CD4-positive, alpha-beta memory T cell (primary cell): ENCODE measurements at regions not wholly inside any gene's neighbourhood (a gene's known extent, or its start where the extent isn't known, plus 50 kb on each side); places are given as distances from the start of the nearest gene placed in this dataset.

Experiments
- CTCF ChIA-PET: fragments of 350-600 bp; sonication (Branson Sonifier 250); formaldehyde crosslinking; loops from one replicate; lab custom pipeline; 2021; ENCODE audit warnings: inconsistent platforms; ENCODE audit not compliant: partially characterized antibody; lab: Charles Lee
- POLR2A ChIA-PET: fragments of 350-600 bp; sonication (Branson Sonifier 250); formaldehyde crosslinking; loops from one replicate; lab custom pipeline; 2021; ENCODE audit not compliant: partially characterized antibody; lab: Charles Lee
- DNase-seq, 5 donors: peaks; one replicate each; pipeline versions ENCODE4 v3.0.0 to v3.0.0-alpha.2; 2020 to 2022; ENCODE audit warnings: mixed read lengths in 1 of 5
- H3K27ac ChIP-seq: one replicate; pipeline ENCODE4 v1.7.0; 2013; ENCODE audit warnings: low read depth, low read length
- H3K27me3 ChIP-seq: 2 replicates; pipeline ENCODE4 v1.7.0; 2013; ENCODE audit warnings: mild to moderate bottlenecking, low read length, moderate library complexity; ENCODE audit not compliant: insufficient read depth
- H3K36me3 ChIP-seq: 2 replicates; pipeline ENCODE4 v1.7.0; 2013; ENCODE audit warnings: mild to moderate bottlenecking, low read length, moderate library complexity; ENCODE audit not compliant: insufficient read depth
- H3K4me1 ChIP-seq: 2 replicates; pipeline ENCODE4 v1.7.0; 2013; ENCODE audit warnings: mild to moderate bottlenecking, low read length, moderate library complexity; ENCODE audit not compliant: insufficient read depth
- H3K4me3 ChIP-seq, 2 donors: one replicate each; pipeline ENCODE4 v1.7.0; 2013; ENCODE audit warnings: low read length in 2 of 2, mild to moderate bottlenecking in 1 of 2
- H3K9me3 ChIP-seq, 2 donors: one replicate each; pipeline ENCODE4 v1.7.0; 2013; ENCODE audit warnings: low read length in 2 of 2, control low read depth in 1 of 2; ENCODE audit not compliant: control insufficient read depth in 1 of 2
- H3K27ac Mint-ChIP-seq, 7 donors: one replicate each; pipeline ENCODE4 v1.8.0; 2020 to 2021; ENCODE audit warnings: mixed read lengths in 7 of 7, mild to moderate bottlenecking in 6 of 7, inconsistent platforms in 3 of 7, moderate library complexity in 3 of 7
- H3K27me3 Mint-ChIP-seq, 2 donors: one replicate each; pipeline ENCODE4 v1.8.0; 2020 to 2021; ENCODE audit warnings: mixed read lengths in 2 of 2
- H3K36me3 Mint-ChIP-seq, 2 donors: one replicate each; pipeline ENCODE4 v1.8.0; 2020 to 2021; ENCODE audit warnings: mixed read lengths in 2 of 2, inconsistent platforms in 1 of 2, mild to moderate bottlenecking in 1 of 2
- H3K4me1 Mint-ChIP-seq, 4 donors: one replicate each; pipeline ENCODE4 v1.8.0; 2020 to 2021; ENCODE audit warnings: mixed read lengths in 4 of 4, mild to moderate bottlenecking in 1 of 4
- H3K4me3 Mint-ChIP-seq, 8 donors: one replicate each; pipeline ENCODE4 v1.8.0; 2020 to 2021; ENCODE audit warnings: mixed read lengths in 8 of 8, mild to moderate bottlenecking in 7 of 8, moderate library complexity in 6 of 8, inconsistent platforms in 3 of 8
- H3K9me3 Mint-ChIP-seq, 8 donors: one replicate each; pipeline ENCODE4 v1.8.0; 2020 to 2021; ENCODE audit warnings: mixed read lengths in 8 of 8, mild to moderate bottlenecking in 5 of 8, inconsistent platforms in 3 of 8, moderate library complexity in 1 of 8
- intact Hi-C: fragments of 100-400 bp; cut with micrococcal nuclease; formaldehyde crosslinking; loops from one replicate; pipeline ENCODE4 v1.15.1; 2023

DNA sequence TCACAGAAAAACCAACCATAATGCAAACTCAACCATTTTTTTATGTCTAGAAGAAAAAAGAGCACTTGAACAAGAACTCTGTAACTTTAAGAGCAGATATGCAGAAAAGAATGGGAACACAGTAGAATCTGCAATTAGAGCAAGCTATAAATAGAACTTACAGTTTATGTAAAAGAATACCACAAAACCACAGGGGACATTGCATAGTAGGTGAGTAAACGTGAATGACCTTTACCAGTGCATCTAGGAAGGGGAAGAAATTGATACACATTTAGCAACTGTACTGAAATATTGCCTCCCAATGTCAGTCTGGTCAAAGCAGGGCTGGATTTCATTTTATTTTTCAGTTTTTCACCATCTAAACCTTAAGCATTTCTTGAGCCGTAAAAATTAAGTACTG, 242.2 kb upstream of the EDNRB start:
- intact Hi-C loops: no loop called here
- ChIA-PET POLR2A (no interaction called here), CTCF (no interaction called here)
- Mint-ChIP-seq H3K4me3 (no peak overlapping the region), H3K4me1 (no peaks in the 10 kb centered on the region), H3K27ac (no peak overlapping the region), H3K9me3 (peaks cover 0 to 2% (median 0%) of the 10 kb centered on the region in 8 donors), H3K27me3 (peaks cover 0 to 3% of the 10 kb centered on the region in 2 donors), H3K36me3 (no peaks in the 10 kb centered on the region)
- H3K27ac ChIP-seq: no peak overlapping the region
- no peak for DNase-seq
- no peaks in the 10 kb centered on the region for H3K9me3 ChIP-seq
- H3K36me3 ChIP-seq: no peaks in the 10 kb centered on the region
- H3K4me3 ChIP-seq: no peak overlapping the region
- H3K27me3 ChIP-seq: no peaks in the 10 kb centered on the region
- H3K4me1 ChIP-seq: no peaks in the 10 kb centered on the region

DNA sequence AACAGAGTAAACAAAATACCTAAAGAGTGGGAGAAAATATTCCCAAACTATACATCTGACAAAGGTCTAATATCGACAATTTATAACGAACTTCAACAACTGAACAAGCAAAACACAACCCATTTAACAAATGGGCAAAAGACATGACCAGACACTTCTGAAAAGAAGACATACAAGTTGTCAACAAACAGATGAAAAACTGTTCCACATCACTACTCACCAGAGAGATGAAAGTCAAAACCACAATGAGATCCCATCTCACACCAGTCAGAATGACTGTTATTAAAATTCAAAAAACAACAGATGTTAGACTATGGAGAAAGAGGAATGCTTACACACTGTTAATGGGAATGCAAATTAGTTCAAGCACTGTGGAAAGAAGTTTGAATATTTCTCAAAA, 233.8 kb upstream of the EDNRB start:
- H3K9me3 Mint-ChIP-seq: peaks cover 0 to 5% (median under 1%) of the 10 kb centered on the region in 8 donors
- CTCF ChIA-PET: no interaction called here

DNA sequence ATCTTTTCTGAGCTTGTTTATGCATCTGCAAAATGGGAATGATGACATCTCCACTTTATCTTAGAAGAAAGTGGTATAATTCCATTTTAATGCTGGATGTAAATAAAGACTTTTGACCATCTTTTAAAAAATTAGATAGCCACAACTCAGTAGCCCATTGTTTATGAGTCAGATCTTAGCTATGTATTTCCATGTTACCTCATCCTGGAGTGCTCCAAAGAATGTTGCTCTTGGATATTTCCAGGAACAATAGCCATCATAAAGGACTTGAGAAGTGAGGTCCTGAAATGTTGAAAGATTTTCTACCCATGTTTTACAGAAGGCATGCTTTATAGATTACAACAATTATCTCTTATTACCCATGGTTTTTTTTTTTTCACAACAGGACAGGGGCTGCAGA, 229.3 kb upstream of the EDNRB start:
- CTCF ChIA-PET: interaction anchor here (0.5 to 1.6 kb wide), 3 partner anchors 10 to 27 kb away, joined by 3 to 7 read pairs (median 3); no protein-coding TSS in a partner anchor
- H3K4me1 Mint-ChIP-seq: no peaks in the 10 kb centered on the region
- DNase-seq: no peak
- no peaks in the 10 kb centered on the region for H3K9me3 ChIP-seq
- POLR2A ChIA-PET: no interaction called here
- peaks cover 2% of the 10 kb centered on the region in 2 donors for H3K27me3 Mint-ChIP-seq
- no peak overlapping the region for H3K27ac Mint-ChIP-seq
- H3K36me3 ChIP-seq: no peaks in the 10 kb centered on the region
- peaks cover 0 to 5% (median 0%) of the 10 kb centered on the region in 8 donors for H3K9me3 Mint-ChIP-seq
- no peaks in the 10 kb centered on the region for H3K36me3 Mint-ChIP-seq
- H3K4me3 ChIP-seq: no peak overlapping the region
- no peak overlapping the region for H3K27ac ChIP-seq
- no peaks in the 10 kb centered on the region for H3K4me1 ChIP-seq
- no peak overlapping the region for H3K4me3 Mint-ChIP-seq
- H3K27me3 ChIP-seq: no peaks in the 10 kb centered on the region
- intact Hi-C loops: no loop called here

More for the DNA sequence above, 233.8 kb upstream of the EDNRB start:
- Histone ChIP-seq H3K27ac (no peak overlapping the region), H3K27me3 (no peaks in the 10 kb centered on the region), H3K9me3 (no peaks in the 10 kb centered on the region), H3K4me3 (no peak overlapping the region), H3K4me1 (no peaks in the 10 kb centered on the region), H3K36me3 (no peaks in the 10 kb centered on the region)
- Mint-ChIP-seq H3K36me3 (no peaks in the 10 kb centered on the region), H3K27ac (no peak overlapping the region), H3K4me3 (no peak overlapping the region), H3K27me3 (no peaks in the 10 kb centered on the region), H3K4me1 (no peaks in the 10 kb centered on the region)
- DNase-seq: no peak
- intact Hi-C loops: no loop called here
- POLR2A ChIA-PET: no interaction called here

DNA sequence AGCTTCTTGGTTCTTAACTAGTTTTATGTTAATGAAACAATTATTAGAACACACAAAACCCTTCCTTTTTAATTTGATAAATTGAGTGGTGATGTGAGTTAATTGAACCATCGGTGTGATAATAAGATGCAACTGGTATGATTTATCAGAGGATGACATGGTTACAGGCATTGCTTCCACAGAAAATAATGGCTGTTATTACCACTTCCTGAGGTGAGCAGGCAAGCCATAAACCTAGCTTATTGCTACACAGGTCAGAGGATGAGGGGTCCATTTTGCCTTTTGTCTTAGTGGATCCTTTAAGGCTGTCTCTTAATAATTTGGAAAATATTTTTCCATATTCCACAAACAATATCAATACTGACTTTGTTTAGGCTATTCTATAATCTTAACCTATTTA, 226.6 kb upstream of the EDNRB start:
- no peak for DNase-seq
- no peak overlapping the region for H3K4me3 Mint-ChIP-seq
- H3K4me1 Mint-ChIP-seq: no peaks in the 10 kb centered on the region
- Histone ChIP-seq H3K4me3 (no peak overlapping the region), H3K9me3 (no peaks in the 10 kb centered on the region), H3K27ac (no peak overlapping the region), H3K36me3 (no peaks in the 10 kb centered on the region), H3K4me1 (no peaks in the 10 kb centered on the region), H3K27me3 (no peaks in the 10 kb centered on the region)
- intact Hi-C loops: no loop called here
- peaks cover 2% of the 10 kb centered on the region in 2 donors for H3K27me3 Mint-ChIP-seq
- H3K9me3 Mint-ChIP-seq: no peaks in the 10 kb centered on the region
- no peaks in the 10 kb centered on the region for H3K36me3 Mint-ChIP-seq
- POLR2A ChIA-PET: no interaction called here
- H3K27ac Mint-ChIP-seq: no peak overlapping the region
- CTCF ChIA-PET: no interaction called here

DNA sequence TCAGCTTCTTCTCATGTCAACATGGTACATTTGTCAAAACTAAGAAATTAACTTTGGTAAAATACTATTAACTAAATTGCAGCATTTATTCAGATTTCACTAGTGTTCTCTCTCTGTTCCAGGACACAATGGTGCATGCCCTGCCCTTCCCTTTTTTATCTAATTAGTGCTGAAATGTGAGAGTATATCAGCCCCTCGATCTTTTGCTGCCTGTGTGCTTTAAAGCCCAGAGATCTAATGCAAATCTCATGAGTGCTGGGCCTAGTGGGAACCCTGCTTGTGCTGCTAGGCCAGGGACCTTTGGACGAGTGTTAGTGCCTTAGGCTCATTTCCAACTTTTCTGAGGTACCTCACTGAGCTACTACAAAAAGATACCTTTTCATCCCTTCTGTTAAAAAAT, 221.1 kb upstream of the EDNRB start:
- no peak overlapping the region for H3K27ac Mint-ChIP-seq
- POLR2A ChIA-PET: no interaction called here
- intact Hi-C loops: no loop called here
- no peak for DNase-seq
- Histone ChIP-seq H3K27me3 (no peaks in the 10 kb centered on the region), H3K4me1 (peaks cover 5% of the 10 kb centered on the region), H3K27ac (no peak overlapping the region), H3K9me3 (no peaks in the 10 kb centered on the region), H3K36me3 (no peaks in the 10 kb centered on the region), H3K4me3 (no peak overlapping the region)
- H3K27me3 Mint-ChIP-seq: peaks cover 2 to 5% of the 10 kb centered on the region in 2 donors
- H3K4me1 Mint-ChIP-seq: peaks cover 4 to 6% (median 5%) of the 10 kb centered on the region in 4 donors
- H3K9me3 Mint-ChIP-seq: no peaks in the 10 kb centered on the region
- CTCF ChIA-PET: interaction anchor here (1.3 to 7.6 kb wide), 5 partner anchors 17 to 842 kb away, joined by 3 to 86 read pairs (median 11); no protein-coding TSS in a partner anchor
- H3K36me3 Mint-ChIP-seq: no peaks in the 10 kb centered on the region
- H3K4me3 Mint-ChIP-seq: no peak overlapping the region

DNA sequence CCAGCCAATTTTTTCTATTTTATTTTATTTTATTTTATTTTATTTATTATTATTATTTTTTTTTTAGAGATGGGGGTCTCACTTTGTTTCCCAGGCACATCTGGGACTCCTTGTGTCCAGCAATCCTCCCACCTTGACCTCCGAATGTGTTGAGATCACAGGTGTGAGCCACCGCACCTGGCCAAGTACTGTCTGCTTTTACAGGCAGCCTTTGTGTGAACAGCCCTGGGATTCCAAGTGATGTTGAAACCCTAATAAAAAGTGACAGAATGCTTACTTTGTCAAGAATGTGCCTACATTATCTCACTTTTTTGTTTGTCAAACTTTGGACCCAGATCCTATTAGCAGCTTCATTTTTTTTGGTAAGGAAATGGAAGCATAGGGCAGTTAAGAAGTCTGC, 220.1 kb upstream of the EDNRB start:
- no peak overlapping the region for H3K27ac Mint-ChIP-seq
- H3K4me3 Mint-ChIP-seq: no peak overlapping the region
- no peaks in the 10 kb centered on the region for H3K27me3 ChIP-seq
- no peaks in the 10 kb centered on the region for H3K36me3 ChIP-seq
- no peaks in the 10 kb centered on the region for H3K9me3 Mint-ChIP-seq
- no peak for DNase-seq
- no peak overlapping the region for H3K4me3 ChIP-seq
- H3K27me3 Mint-ChIP-seq: peaks cover 0 to 3% of the 10 kb centered on the region in 2 donors
- CTCF ChIA-PET: interaction anchor here (0.8 to 7.6 kb wide), 15 partner anchors 9 to 1404 kb away, joined by 3 to 86 read pairs (median 7); no protein-coding TSS in a partner anchor
- intact Hi-C loops: no loop called here
- no peaks in the 10 kb centered on the region for H3K9me3 ChIP-seq
- no peak overlapping the region for H3K27ac ChIP-seq
- POLR2A ChIA-PET: no interaction called here
- H3K4me1 Mint-ChIP-seq: peaks cover 4 to 6% (median 5%) of the 10 kb centered on the region in 4 donors
- H3K4me1 ChIP-seq: peaks cover 5% of the 10 kb centered on the region
- no peaks in the 10 kb centered on the region for H3K36me3 Mint-ChIP-seq

DNA sequence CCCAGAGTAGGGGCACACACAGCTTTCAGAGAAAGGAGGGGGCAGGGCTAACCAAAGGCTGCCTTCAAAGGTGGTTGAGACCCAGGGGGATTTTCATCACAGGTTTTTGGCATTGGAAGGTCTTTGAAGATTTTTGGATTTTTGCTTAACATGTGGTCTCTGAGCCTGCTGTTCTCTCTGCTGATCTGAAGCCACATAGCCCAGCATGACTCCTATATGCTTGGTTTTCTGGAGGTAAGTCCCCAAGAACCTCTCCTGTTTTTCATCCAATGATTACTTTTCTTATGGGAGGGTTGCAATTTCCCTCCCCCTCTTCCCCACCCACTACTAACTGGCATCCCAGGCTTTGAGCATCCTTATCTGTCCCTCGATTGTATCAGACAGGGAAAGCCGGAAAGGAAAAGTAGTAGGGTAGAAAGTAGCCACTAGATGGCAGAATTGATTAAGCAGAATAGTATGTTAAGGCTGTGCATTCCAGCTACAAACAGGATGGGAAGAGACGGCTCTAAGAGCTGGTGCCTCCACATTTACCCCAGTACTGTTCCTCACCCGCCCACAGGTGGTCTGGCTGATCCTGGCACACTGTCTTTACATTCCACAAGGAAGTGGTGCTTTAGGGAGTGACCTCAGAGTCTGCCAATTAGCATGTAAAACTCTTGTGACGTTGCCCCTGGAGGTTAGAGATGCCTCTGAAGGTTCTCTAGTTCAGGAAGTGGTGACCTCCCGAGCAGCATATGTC, 218.9 kb upstream of the EDNRB start:
- CTCF ChIA-PET: interaction anchor here (0.6 to 7.6 kb wide), 18 partner anchors 8 to 1406 kb away, joined by 3 to 86 read pairs (median 7); no protein-coding TSS in a partner anchor
- Mint-ChIP-seq H3K9me3 (no peaks in the 10 kb centered on the region), H3K4me1 (peaks cover 4 to 6% (median 5%) of the 10 kb centered on the region in 4 donors), H3K27ac (peak overlapping the region in 1 of 7 donors; percentile 34), H3K27me3 (peaks cover 0 to 3% of the 10 kb centered on the region in 2 donors), H3K4me3 (peak overlapping the region in 6 of 8 donors; percentile 20 to 71 (median 62)), H3K36me3 (no peaks in the 10 kb centered on the region)
- intact Hi-C loops: loop anchor here (1.0 kb wide), 2 partner anchors 841 to 1256 kb away; no protein-coding TSS in a partner anchor
- H3K27me3 ChIP-seq: no peaks in the 10 kb centered on the region
- H3K9me3 ChIP-seq: no peaks in the 10 kb centered on the region
- peaks cover 5% of the 10 kb centered on the region for H3K4me1 ChIP-seq
- H3K4me3 ChIP-seq: no peak overlapping the region
- DNase-seq: peak in 4 of 5 donors; percentile 27 to 41 (median 30)
- H3K27ac ChIP-seq: no peak overlapping the region
- POLR2A ChIA-PET: no interaction called here
- no peaks in the 10 kb centered on the region for H3K36me3 ChIP-seq
